HEK293 (cell line): ENCODE measurements at regions not wholly inside any gene's neighbourhood (a gene's known extent, or its start where the extent isn't known, plus 50 kb on each side); places are given as distances from the start of the nearest gene placed in this dataset.

Experiments
- ATF2 ChIP-seq: fragments of 450-650 bp; formaldehyde crosslinking; IDR thresholded peaks from 2 replicates; pipeline ENCODE4 v1.5.1; 2016; ENCODE audit warnings: missing biosample characterization, missing genetic modification characterization, low read depth
- BCL11A ChIP-seq: fragments of 450-650 bp; formaldehyde crosslinking; IDR thresholded peaks from 2 replicates; pipeline ENCODE4 v1.5.1; 2016; ENCODE audit warnings: low read depth, missing biosample characterization, missing genetic modification characterization
- BCL11B ChIP-seq: fragments of 450-650 bp; formaldehyde crosslinking; IDR thresholded peaks from 2 replicates; pipeline ENCODE4 v1.5.1; 2016; ENCODE audit warnings: low read depth, missing biosample characterization, missing genetic modification characterization
- PRDM6 ChIP-seq: fragments of 450-650 bp; formaldehyde crosslinking; IDR thresholded peaks from 2 replicates; pipeline ENCODE4 v1.5.1; 2017; ENCODE audit warnings: missing biosample characterization, missing genetic modification characterization
- RBAK ChIP-seq: fragments of 450-650 bp; formaldehyde crosslinking; IDR thresholded peaks from 2 replicates; pipeline ENCODE4 v1.5.1; 2016; ENCODE audit warnings: missing biosample characterization, missing genetic modification characterization
- TCF7L2 ChIP-seq: IDR thresholded peaks from 2 replicates; pipeline ENCODE4 v1.6.1; 2011; ENCODE audit warnings: low read depth, mild to moderate bottlenecking, inconsistent platforms, low read length, moderate library complexity, borderline replicate concordance
- ZBTB10 ChIP-seq: fragments of 450-650 bp; formaldehyde crosslinking; IDR thresholded peaks from 2 replicates; pipeline ENCODE4 v1.5.1; 2016; ENCODE audit warnings: missing biosample characterization, missing genetic modification characterization
- ZBTB11 ChIP-seq: fragments of 450-650 bp; formaldehyde crosslinking; conservative IDR thresholded peaks from 2 replicates; pipeline ENCODE4 v1.5.1; 2016; ENCODE audit warnings: low read depth, missing biosample characterization, missing genetic modification characterization
- ZBTB17 ChIP-seq: fragments of 450-650 bp; formaldehyde crosslinking; IDR thresholded peaks from 2 replicates; pipeline ENCODE4 v1.5.1; 2016; ENCODE audit warnings: missing biosample characterization, missing genetic modification characterization
- ZNF16 ChIP-seq: fragments of 450-650 bp; formaldehyde crosslinking; IDR thresholded peaks from 2 replicates; pipeline ENCODE4 v1.5.1; 2016; ENCODE audit warnings: low read depth, missing biosample characterization, missing genetic modification characterization
- ZNF184 ChIP-seq: fragments of 450-650 bp; IDR thresholded peaks from 2 replicates; pipeline ENCODE4 v1.5.1; 2018; ENCODE audit warnings: missing biosample characterization, mild to moderate bottlenecking, missing genetic modification characterization
- ZNF248 ChIP-seq: fragments of 450-650 bp; formaldehyde crosslinking; IDR thresholded peaks from 2 replicates; pipeline ENCODE4 v1.5.1; 2017; ENCODE audit warnings: missing biosample characterization, missing genetic modification characterization
- ZNF280D ChIP-seq: fragments of 450-650 bp; formaldehyde crosslinking; IDR thresholded peaks from 2 replicates; pipeline ENCODE4 v1.5.1; 2016; ENCODE audit warnings: missing biosample characterization, missing genetic modification characterization
- ZNF391 ChIP-seq: fragments of 450-650 bp; formaldehyde crosslinking; IDR thresholded peaks from 2 replicates; pipeline ENCODE4 v1.5.1; 2016; ENCODE audit warnings: low read depth, missing biosample characterization, missing genetic modification characterization, borderline replicate concordance
- ZNF449 ChIP-seq: fragments of 450-650 bp; formaldehyde crosslinking; IDR thresholded peaks from 2 replicates; pipeline ENCODE4 v1.5.1; 2017; ENCODE audit warnings: missing biosample characterization, mild to moderate bottlenecking, missing genetic modification characterization, moderate library complexity
- ZNF629 ChIP-seq: fragments of 450-650 bp; formaldehyde crosslinking; IDR thresholded peaks from 2 replicates; pipeline ENCODE4 v1.5.1; 2017; ENCODE audit warnings: missing biosample characterization, missing genetic modification characterization
- ZNF843 ChIP-seq: fragments of 450-650 bp; formaldehyde crosslinking; IDR thresholded peaks from 2 replicates; pipeline ENCODE4 v1.5.1; 2016; ENCODE audit warnings: missing biosample characterization, missing genetic modification characterization
- ZSCAN5A ChIP-seq: fragments of 450-650 bp; formaldehyde crosslinking; IDR thresholded peaks from 2 replicates; pipeline ENCODE4 v1.5.1; 2016; ENCODE audit warnings: missing biosample characterization, missing genetic modification characterization

- TF ChIP-seq ZNF280D (tag by site-specific recombination) (no peak), ZSCAN5A (tag by site-specific recombination) (no peak), ZBTB17 (tag by site-specific recombination) (peak; percentile 66), ZNF184 (tag by site-specific recombination) (no peak), ZNF629 (tag by site-specific recombination) (no peak), ZNF16 (no peak), PRDM6 (peak; percentile 20; the same call in 1 of the 2 replicates), ZNF449 (tag by site-specific recombination) (no peak), BCL11A (tag by site-specific recombination) (no peak; the same call in none of the 2 replicates), ZBTB11 (tag by site-specific recombination) (no peak), ZNF248 (tag by site-specific recombination) (no peak), ATF2 (no peak), ZBTB10 (tag by site-specific recombination) (no peak), ZNF391 (no peak), ZNF843 (tag by site-specific recombination) (no peak), BCL11B (0 out of 2 replicates have a peak, but pooled peaks have one; percentile 17), RBAK (tag by site-specific recombination) (no peak), TCF7L2 (no peak)
Observed at GRCh38 chr6:27575594-27576361, 102.9 kb upstream of the ZNF184 start (continued).
